ENCODE measurements at regions not wholly inside any gene's neighbourhood (a gene's known extent, or its start where the extent isn't known, plus 50 kb on each side); places are given as distances from the start of the nearest gene placed in this dataset.
A peak's percentile ranks its signal among the peaks of the same experiment; 100 is the strongest.
"Not testable (repeated sequence)": the region's sequence is repeated elsewhere in the genome, so short reads cannot be mapped to it uniquely, and the experiment has no call there.

DNA sequence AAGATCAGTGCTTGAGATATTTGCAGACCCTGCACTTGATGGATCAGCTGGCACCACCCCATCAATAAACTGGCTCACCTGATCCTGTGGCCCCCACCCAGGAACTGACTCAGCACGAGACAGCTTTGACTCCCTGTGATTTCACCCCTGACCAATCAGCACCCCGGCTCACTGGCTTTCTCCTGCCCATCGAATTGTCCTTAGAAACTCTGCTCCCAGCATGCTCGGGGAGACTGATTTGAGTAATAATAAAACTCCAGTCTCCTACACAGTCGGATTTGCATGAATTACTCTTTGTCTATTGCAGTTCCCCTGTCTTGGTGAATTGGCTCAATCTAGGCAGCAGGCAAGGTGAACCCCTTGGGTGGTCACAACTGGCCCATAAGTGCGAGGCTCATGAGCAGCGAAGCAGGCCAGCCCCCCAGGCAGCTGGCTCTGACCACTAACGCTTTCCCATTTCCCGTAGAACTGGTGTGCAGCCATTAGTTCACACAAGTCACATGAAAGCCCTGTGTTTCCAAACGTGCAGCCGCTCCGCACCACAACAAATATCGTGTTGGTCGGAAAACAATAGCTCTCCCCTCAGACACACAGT lies 79.6 kb downstream of the RSPH3 start:
- peak; percentile 28 for DNase-seq (ENCODE audit: low read depth, low spot score)

DNA sequence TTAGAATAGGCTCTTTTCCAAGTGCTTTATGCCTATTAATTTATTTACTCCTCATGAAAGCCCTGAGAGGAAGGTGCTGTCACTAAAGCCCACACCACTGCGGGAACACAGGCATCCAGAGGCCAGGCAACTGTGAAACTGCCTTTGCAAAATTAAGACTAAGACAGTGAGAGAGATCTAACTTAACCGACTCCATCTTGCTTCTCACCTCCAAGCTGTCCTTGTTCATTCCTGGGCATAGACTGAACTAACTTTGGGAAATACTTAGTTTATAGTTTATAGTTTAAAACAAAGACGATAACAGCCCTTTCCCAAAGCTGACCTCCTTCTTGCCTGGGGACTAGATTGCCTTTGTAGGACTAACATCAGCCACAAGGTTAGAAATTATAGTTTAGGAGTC lies 80.1 kb downstream of the RSPH3 start:
- no peak for DNase-seq (ENCODE audit: low read depth, low spot score)

GRCh38 chr6:158916617-158917016 lies 83.4 kb downstream of the RSPH3 start:
- DNase-seq (ENCODE audit: low read depth, low spot score), result no peak

DNA sequence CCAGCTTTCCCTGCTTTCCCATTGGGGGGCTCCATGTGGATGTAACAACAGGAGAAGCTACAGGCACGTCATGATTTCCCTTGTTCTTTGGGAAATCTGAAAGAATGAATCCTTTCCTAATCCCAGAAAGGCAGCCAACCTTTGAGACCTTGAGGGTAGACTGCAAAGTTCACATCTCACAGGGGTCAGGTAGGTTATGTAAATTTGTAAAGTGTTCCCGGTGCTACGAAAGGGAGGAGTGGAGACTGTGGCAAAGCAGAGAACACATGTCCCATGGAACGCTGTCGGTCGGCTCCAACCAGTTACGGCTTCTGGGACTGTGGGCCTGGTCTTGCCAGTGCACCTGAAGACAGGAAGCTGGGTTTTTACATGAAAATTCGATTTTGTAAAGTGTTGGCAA lies 85.1 kb downstream of the RSPH3 start:
- DNase-seq (ENCODE audit: low read depth, low spot score), result no peak

DNA sequence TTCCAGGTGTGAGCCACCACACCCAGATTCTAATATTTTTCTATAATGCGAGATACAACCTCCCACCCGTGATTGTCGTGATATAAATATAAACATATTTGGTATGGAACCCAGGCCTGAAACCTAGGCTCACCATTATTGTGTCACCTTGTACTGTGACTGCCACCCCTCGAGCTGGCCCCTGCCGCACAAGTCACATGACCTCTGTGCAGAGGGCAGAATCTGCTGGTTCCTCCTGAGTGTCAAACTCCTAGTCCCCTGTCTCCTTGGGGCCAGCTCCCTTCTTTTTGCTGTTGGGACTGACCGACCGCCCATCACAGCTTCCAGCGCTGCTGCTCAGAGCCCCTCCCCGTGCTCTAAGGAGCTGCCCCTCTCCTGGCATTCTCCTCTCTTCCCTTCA lies 86.4 kb downstream of the RSPH3 start:
- DNase-seq (ENCODE audit: low read depth, low spot score), result no peak

DNA sequence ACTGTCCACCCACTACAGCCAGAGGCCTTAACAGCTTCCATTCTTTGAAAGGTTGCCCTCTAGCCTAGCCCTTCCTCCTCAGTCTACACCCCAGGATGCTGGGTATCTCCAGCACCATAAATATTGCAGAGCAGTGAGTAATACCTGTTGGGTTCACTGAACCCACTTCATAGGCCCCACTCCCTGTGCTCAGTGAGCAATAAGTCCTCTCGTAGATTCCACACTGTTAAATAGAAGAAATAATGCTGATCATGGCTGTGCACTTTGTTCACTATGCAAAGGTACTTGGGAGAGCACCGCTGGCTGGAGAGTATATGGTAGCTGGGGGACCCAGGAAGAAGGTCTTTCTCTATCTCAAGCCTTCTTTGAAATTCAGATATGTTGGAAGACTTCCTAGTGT lies 87.3 kb downstream of the RSPH3 start:
- DNase-seq (ENCODE audit: low read depth, low spot score), result no peak

- DNase-seq (ENCODE audit: low read depth, low spot score), result no peak
Measured at GRCh38 chr6:158911746-158912480, 88.1 kb downstream of the RSPH3 start.

GRCh38 chr6:158910484-158911440 lies 89.2 kb downstream of the RSPH3 start:
- DNase-seq (ENCODE audit: low read depth, low spot score), result peak; percentile 93

GRCh38 chr6:158909938-158910337 lies 90.1 kb downstream of the RSPH3 start:
- DNase-seq (ENCODE audit: low read depth, low spot score), result peak; percentile 57

- no peak for DNase-seq (ENCODE audit: low read depth, low spot score)
Measured at GRCh38 chr6:158908606-158909005, 89.4 kb upstream of the EZR start.

DNA sequence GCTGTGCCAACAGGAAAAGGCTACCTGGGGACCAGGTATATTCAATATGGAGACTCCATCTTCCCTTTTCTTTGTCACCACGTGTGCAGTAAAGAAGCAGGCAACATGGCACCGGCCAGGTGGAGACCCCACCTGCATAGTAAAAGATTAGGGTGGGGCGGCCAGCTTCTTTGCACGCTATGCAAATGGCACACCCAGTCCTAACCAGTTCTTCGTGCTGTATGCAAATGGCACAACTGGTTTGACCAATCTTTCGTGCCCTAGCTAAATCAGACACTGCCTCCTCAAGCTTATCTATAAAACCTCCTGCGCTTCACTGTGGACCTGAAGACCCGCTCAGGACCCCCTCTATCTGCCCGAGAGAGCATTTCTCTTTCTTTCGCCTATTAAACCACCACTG lies 88.8 kb upstream of the EZR start:
- DNase-seq (ENCODE audit: low read depth, low spot score), result peak; percentile 45

- DNase-seq (ENCODE audit: low read depth, low spot score), result no peak
Measured at GRCh38 chr6:158906926-158907325, 87.8 kb upstream of the EZR start.

- no peak for DNase-seq (ENCODE audit: low read depth, low spot score)
Measured at GRCh38 chr6:158905277-158905676, 86.1 kb upstream of the EZR start.

DNA sequence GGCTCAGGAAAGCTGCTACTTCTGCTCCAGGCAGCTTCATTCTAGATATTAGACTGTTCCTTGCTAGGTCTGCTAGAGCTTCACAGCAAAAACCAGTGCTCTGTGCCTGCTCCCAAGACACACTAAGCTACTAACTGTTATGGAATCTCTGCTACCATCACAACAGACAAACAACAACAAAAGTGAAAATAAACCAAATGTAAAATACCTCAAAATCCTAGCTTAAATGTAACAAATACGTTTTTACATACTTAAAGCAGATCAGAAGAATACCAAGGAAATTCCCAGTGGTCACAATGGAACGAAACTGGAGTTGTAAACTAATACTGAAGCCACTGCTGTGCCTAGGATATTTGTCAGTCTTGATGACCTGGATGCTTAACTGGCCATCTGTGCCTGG lies 84.6 kb upstream of the EZR start:
- DNase-seq (ENCODE audit: low read depth, low spot score), result no peak

DNA sequence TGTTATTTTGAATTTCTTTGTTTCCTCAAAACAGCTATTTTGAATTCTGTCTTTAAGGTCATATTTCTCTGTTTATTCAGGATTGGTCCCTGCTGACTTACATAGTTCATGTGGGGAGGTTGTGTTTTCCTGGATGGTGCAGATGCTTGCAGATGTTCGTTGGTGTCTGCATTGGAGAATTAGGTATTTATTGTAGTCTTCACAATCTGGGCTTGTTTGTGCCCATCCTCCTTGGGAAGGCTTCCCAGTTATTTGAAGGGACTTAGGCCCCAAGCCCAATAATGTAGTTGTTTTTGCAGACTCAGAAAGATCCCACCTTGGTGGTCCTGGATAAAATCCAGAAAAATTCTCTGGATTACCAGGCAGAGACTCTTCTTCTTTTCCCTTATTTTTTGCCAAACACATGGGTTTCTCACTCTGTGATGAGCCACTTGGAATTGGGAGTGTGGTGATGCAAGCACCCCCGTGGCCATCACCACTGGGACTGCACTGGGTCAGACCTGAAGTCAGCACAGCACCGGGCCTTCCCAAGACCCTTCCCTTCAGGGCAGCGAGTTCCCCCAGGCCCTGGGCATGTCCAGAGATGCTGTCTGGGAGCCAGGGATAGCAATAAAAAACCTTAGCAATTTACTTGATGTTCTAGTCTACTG lies 81.6 kb upstream of the EZR start:
- no peak for DNase-seq (ENCODE audit: low read depth, low spot score)

- DNase-seq (ENCODE audit: low read depth, low spot score), result no peak
Measured at GRCh38 chr6:158897236-158897635, 78.1 kb upstream of the EZR start.

GRCh38 chr6:158895661-158896060 lies 76.5 kb upstream of the EZR start:
- DNase-seq (ENCODE audit: low read depth, low spot score), result no peak

DNA sequence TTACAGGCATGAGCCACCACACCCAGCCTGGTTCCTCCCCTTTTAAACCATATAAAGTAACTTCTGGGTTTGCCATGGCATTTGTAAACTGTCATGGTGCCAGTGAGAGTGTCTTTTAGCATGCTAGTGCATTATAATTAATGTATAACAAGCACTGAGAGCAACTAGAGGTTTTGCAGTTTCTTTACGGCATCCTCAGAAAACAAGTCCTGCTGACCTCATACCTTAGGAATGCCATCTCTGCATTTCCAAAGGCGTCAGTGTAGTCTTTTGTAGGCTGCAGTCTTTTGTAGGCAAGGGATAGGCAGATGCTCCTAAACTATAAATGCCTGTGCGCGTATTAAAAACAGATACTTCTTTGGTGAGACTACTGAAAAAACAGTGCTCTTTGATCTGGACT lies 75.0 kb upstream of the EZR start:
- DNase-seq (ENCODE audit: low read depth, low spot score), result peak; percentile 86

DNA sequence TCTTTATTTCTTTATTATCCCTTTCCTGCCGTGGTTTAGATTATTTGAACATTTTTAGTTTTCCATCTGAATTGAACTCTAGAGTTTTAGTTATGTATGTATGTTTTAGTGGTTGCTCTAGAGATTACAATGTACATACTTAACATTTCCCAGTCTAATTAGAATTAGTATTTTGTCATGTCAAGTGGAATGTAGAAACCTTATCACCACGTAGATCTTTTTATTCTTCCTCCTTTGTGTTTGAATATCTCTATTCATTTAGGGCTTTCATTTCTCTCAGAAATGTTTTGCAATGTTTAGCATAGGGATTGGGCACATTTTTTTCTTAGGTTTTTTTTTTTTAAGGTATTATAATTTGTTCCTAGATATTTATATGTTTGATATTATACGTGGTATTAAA lies 73.1 kb upstream of the EZR start:
- no peak for DNase-seq (ENCODE audit: low read depth, low spot score)

GRCh38 chr6:158891560-158891959 lies 72.4 kb upstream of the EZR start:
- not testable (repeated sequence) for DNase-seq (ENCODE audit: low read depth, low spot score)

DNA sequence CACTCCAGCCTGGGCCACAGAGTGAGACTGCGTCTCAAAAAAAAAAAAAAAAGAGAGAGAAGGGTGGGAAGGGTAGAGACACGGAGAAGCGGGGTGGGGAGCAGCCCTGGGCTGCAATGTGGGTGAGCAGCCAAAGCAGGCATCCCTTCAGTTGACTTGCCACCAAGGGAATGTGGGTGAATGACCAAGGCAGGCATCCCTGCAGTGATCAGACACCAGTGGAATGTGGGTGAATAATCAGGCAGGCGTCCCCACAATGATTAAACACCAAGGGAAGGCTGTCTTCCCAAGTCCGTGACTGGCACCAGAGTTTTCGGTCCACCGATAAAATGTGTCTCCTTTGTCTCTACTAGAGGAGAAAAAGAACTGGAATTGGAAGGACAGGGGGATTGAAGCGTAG lies 69.0 kb upstream of the EZR start:
- not testable (repeated sequence) for DNase-seq (ENCODE audit: low read depth, low spot score)
